GM12873 (cell line): ENCODE measurements at regions not wholly inside any gene's neighbourhood (a gene's known extent, or its start where the extent isn't known, plus 50 kb on each side); places are given as distances from the start of the nearest gene placed in this dataset.

Experiments
- CTCF ChIP-seq: IDR thresholded peaks from 2 replicates; pipeline ENCODE4 v1.5.1; 2012; ENCODE audit warnings: low read depth, mild to moderate bottlenecking, moderate library complexity, low read length, control low read depth; ENCODE audit not compliant: insufficient read depth; ENCODE audit errors: missing control alignments

GRCh38 chr6:9914951-9915350 is 499.9 kb downstream of the TFAP2A start:
- TF ChIP-seq CTCF, result no peak

- TF ChIP-seq CTCF, result no peak
Observed at GRCh38 chr6:9901376-9901775, 513.5 kb downstream of the TFAP2A start.

GRCh38 chr6:9896806-9897205 is 518.1 kb downstream of the TFAP2A start:
- no peak for TF ChIP-seq CTCF

- TF ChIP-seq CTCF, result no peak
Observed at GRCh38 chr6:9890893-9891292, 524.0 kb downstream of the TFAP2A start.

GRCh38 chr6:9890469-9890868 is 524.4 kb downstream of the TFAP2A start:
- no peak for TF ChIP-seq CTCF

GRCh38 chr6:9878535-9878934 is 536.3 kb downstream of the TFAP2A start:
- TF ChIP-seq CTCF, result no peak

- no peak for TF ChIP-seq CTCF
Observed at GRCh38 chr6:9875605-9876353, 539.1 kb downstream of the TFAP2A start.
